Panc1 (cell line): ENCODE measurements at regions not wholly inside any gene's neighbourhood (a gene's known extent, or its start where the extent isn't known, plus 50 kb on each side); places are given as distances from the start of the nearest gene placed in this dataset.

ENCODE experiments used
- ATAC-seq: fragments of 200-7000 bp; cut with Tn5 transposase; 2 replicates; pipeline ENCODE4 v1.9.1; 2020; ENCODE audit warnings: mild to moderate bottlenecking, moderate library complexity
- BruUV-seq: library from RNA; stranded (reverse); fragments of 400-500 nt; replicated peaks from 2 replicates; lab custom pipeline; 2021; lab: Mats Ljungman, UMichigan
- CTCF ChIA-PET: fragments of 300-600 bp; sonication (Branson Sonifier 250); formaldehyde crosslinking; loops from one replicate; lab custom pipeline; 2022; ENCODE audit warnings: antibody characterized with exemption; lab: Charles Lee
- POLR2A ChIA-PET: fragments of 300-600 bp; sonication (Branson Sonifier 250); formaldehyde crosslinking; loops from one replicate; lab custom pipeline; 2022; ENCODE audit warnings: antibody characterized with exemption; lab: Charles Lee
- DNase-seq: peaks from one replicate; pipeline ENCODE4 v3.0.0-alpha.2; 2010; ENCODE audit warnings: low read depth, low spot score
- H3K27ac ChIP-seq: 2 replicates; pipeline ENCODE4 v1.5.1; 2011; ENCODE audit warnings: mild to moderate bottlenecking, low read length, inconsistent platforms
- H3K27me3 ChIP-seq: fragments of 200-500 bp; sonication (Bioruptor generic); 2 replicates; pipeline ENCODE4 v1.6.0; 2014; ENCODE audit warnings: low read length, inconsistent platforms; ENCODE audit not compliant: control insufficient read depth, insufficient read depth
- H3K36me3 ChIP-seq: fragments of 200-500 bp; sonication (Bioruptor generic); 2 replicates; pipeline ENCODE4 v1.5.1; 2014; ENCODE audit warnings: inconsistent platforms, mild to moderate bottlenecking, low read length, moderate library complexity; ENCODE audit not compliant: control insufficient read depth, insufficient read depth
- H3K4me1 ChIP-seq: 2 replicates; pipeline ENCODE4 v1.5.1; 2011; ENCODE audit warnings: inconsistent platforms, mild to moderate bottlenecking, low read length, moderate library complexity; ENCODE audit not compliant: control insufficient read depth, insufficient read depth
- H3K4me3 ChIP-seq, 2 experiments: 2 replicates each; pipeline ENCODE4 v1.5.1; 2011 to 2012; ENCODE audit warnings: low read depth in 2 of 2, low read length in 2 of 2, mild to moderate bottlenecking in 2 of 2, inconsistent platforms in 1 of 2, moderate library complexity in 1 of 2
- H3K9me3 ChIP-seq: fragments of 200-500 bp; sonication (Bioruptor generic); 2 replicates; pipeline ENCODE4 v1.5.1; 2014; ENCODE audit warnings: low read depth, mild to moderate bottlenecking, inconsistent platforms, low read length, moderate library complexity; ENCODE audit not compliant: control insufficient read depth, insufficient read depth
- POLR2AphosphoS5 ChIP-seq: IDR thresholded peaks from 2 replicates; pipeline ENCODE4 v1.6.1; 2012; ENCODE audit warnings: mild to moderate bottlenecking, low read depth, low read length, moderate library complexity
- SIN3A ChIP-seq: IDR thresholded peaks from 2 replicates; pipeline ENCODE4 v1.6.1; 2012; ENCODE audit warnings: low read depth, mild to moderate bottlenecking, low read length, moderate library complexity, borderline replicate concordance; ENCODE audit not compliant: insufficient read depth
- TCF7L2 ChIP-seq: IDR thresholded peaks from 2 replicates; pipeline ENCODE4 v1.6.1; 2011; ENCODE audit warnings: mild to moderate bottlenecking, low read depth, low read length, inconsistent platforms
- in situ Hi-C: cut with HindIII; loops from 2 replicates; pipeline ENCODE4 v1.10.0; 2016; ENCODE audit warnings: low sequenced_read_pairs, low pct_unique_long_range_greater_than_20kb
- intact Hi-C: fragments of 100-400 bp; cut with micrococcal nuclease; formaldehyde crosslinking; loops from one replicate; pipeline ENCODE4 v1.10.0; 2022; ENCODE audit not compliant: unreplicated experiment
- TF ChIP-seq, protein P1 (sequence below), 2 experiments: IDR thresholded peaks; 2 replicates each; pipeline ENCODE4 v1.6.1; 2011 to 2012; ENCODE audit warnings: low read depth in 2 of 2, control low read depth in 1 of 2, low read length in 1 of 2, mild to moderate bottlenecking in 1 of 2, moderate library complexity in 1 of 2; ENCODE audit not compliant: insufficient read depth in 1 of 2
- TF ChIP-seq, protein P2 (sequence below): fragments of 450-650 bp; IDR thresholded peaks from 2 replicates; pipeline ENCODE4 v1.5.1; 2017; ENCODE audit warnings: mild to moderate bottlenecking

DNA sequence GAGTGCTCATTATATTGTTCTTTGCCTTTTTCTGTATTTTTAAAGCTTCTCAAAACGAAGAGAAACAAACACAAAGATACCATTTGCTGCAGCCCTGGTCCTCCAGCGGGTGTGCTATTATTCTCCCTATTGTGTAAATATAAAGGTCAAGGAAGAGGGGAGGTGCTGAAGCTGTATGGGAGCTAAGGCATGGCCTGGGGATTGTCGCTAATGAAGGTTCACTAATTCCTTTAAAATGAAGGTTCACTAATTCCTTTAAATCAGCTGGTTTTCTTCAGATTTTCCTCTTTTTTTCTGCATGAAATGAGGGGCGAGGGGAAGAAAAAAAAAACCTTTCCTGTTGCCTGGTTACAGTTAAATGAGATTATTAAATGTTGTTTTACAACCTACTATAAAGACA is 74.5 kb upstream of the MAP1B start:
- H3K4me3 ChIP-seq: no peak overlapping the region
- intact Hi-C loops (no loop called here), in situ Hi-C loops (no loop called here)
- peaks cover 22% of the 10 kb centered on the region; the same call in 1 of the 2 replicates for H3K27me3 ChIP-seq
- ChIA-PET CTCF (no interaction called here), POLR2A (no interaction called here)
- no peaks in the 10 kb centered on the region for H3K4me1 ChIP-seq
- TF ChIP-seq POLR2AphosphoS5 (no peak), TCF7L2 (no peak), SIN3A (no peak)
- TF ChIP-seq, protein P1, sequence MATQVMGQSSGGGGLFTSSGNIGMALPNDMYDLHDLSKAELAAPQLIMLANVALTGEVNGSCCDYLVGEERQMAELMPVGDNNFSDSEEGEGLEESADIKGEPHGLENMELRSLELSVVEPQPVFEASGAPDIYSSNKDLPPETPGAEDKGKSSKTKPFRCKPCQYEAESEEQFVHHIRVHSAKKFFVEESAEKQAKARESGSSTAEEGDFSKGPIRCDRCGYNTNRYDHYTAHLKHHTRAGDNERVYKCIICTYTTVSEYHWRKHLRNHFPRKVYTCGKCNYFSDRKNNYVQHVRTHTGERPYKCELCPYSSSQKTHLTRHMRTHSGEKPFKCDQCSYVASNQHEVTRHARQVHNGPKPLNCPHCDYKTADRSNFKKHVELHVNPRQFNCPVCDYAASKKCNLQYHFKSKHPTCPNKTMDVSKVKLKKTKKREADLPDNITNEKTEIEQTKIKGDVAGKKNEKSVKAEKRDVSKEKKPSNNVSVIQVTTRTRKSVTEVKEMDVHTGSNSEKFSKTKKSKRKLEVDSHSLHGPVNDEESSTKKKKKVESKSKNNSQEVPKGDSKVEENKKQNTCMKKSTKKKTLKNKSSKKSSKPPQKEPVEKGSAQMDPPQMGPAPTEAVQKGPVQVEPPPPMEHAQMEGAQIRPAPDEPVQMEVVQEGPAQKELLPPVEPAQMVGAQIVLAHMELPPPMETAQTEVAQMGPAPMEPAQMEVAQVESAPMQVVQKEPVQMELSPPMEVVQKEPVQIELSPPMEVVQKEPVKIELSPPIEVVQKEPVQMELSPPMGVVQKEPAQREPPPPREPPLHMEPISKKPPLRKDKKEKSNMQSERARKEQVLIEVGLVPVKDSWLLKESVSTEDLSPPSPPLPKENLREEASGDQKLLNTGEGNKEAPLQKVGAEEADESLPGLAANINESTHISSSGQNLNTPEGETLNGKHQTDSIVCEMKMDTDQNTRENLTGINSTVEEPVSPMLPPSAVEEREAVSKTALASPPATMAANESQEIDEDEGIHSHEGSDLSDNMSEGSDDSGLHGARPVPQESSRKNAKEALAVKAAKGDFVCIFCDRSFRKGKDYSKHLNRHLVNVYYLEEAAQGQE (IDR thresholded peaks at IDR 0.05; ENCODE audit: insufficient read depth in 1 of 2, low read depth in 2 of 2, low read length in 1 of 2): no peak
- BruUV-seq: no TSS peak
- H3K27ac ChIP-seq: no peak overlapping the region
- H3K36me3 ChIP-seq: no peaks in the 10 kb centered on the region
- no peaks in the 10 kb centered on the region for H3K9me3 ChIP-seq
- DNase-seq (no peak), ATAC-seq (no peak)

DNA sequence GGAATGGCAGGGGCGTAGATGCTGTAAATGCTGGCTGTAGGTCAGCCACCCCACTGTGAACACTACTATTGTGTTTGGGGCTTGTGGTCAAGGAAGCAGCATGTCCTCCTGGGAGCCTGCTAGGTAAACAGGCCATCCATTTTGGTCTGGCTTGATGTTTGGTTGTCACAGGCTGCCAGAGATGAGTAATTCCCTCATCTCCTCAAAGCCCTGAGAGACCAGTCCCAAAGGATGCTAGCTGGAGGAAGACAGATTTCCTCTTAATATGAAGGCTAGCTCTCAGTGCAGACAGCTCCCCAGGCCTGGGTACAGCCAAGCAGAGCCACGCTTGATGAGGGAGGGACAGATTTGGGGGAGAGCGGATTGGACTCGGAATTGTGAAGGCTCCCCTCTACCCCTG is 72.5 kb upstream of the MAP1B start:
- ChIA-PET POLR2A (no interaction called here), CTCF (interaction anchor here (0.6 kb wide), 1 partner anchor 44 kb away, joined by 3 read pairs; no protein-coding TSS in a partner anchor)
- no peaks in the 10 kb centered on the region for H3K36me3 ChIP-seq
- H3K9me3 ChIP-seq: no peaks in the 10 kb centered on the region
- no peak for ATAC-seq
- intact Hi-C loops (no loop called here), in situ Hi-C loops (no loop called here)
- H3K4me1 ChIP-seq: no peaks in the 10 kb centered on the region
- TF ChIP-seq TCF7L2 (no peak), POLR2AphosphoS5 (no peak), SIN3A (no peak)
- TF ChIP-seq, protein P2, sequence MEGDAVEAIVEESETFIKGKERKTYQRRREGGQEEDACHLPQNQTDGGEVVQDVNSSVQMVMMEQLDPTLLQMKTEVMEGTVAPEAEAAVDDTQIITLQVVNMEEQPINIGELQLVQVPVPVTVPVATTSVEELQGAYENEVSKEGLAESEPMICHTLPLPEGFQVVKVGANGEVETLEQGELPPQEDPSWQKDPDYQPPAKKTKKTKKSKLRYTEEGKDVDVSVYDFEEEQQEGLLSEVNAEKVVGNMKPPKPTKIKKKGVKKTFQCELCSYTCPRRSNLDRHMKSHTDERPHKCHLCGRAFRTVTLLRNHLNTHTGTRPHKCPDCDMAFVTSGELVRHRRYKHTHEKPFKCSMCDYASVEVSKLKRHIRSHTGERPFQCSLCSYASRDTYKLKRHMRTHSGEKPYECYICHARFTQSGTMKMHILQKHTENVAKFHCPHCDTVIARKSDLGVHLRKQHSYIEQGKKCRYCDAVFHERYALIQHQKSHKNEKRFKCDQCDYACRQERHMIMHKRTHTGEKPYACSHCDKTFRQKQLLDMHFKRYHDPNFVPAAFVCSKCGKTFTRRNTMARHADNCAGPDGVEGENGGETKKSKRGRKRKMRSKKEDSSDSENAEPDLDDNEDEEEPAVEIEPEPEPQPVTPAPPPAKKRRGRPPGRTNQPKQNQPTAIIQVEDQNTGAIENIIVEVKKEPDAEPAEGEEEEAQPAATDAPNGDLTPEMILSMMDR: no peak
- TF ChIP-seq, protein P1 (IDR thresholded peaks at IDR 0.05; ENCODE audit: insufficient read depth in 1 of 2, low read depth in 2 of 2, low read length in 1 of 2): no peak
- DNase-seq: no peak
- BruUV-seq: no TSS peak
- no peak overlapping the region for H3K4me3 ChIP-seq
- H3K27ac ChIP-seq: no peak overlapping the region
- H3K27me3 ChIP-seq: peaks cover 20% of the 10 kb centered on the region; the same call in 1 of the 2 replicates
